GM06990 (cell line): ENCODE measurements at regions not wholly inside any gene's neighbourhood (a gene's known extent, or its start where the extent isn't known, plus 50 kb on each side); places are given as distances from the start of the nearest gene placed in this dataset.

Experiments used
- DNase-seq: peaks from one replicate; pipeline ENCODE4 v3.0.0-alpha.2; 2011; ENCODE audit not compliant: insufficient read length; ENCODE audit errors: extremely low read depth
- H3K27me3 ChIP-seq: replicated peaks from 2 replicates; pipeline ENCODE4 v1.6.0; 2011; ENCODE audit warnings: low read length; ENCODE audit not compliant: control insufficient read depth, insufficient read depth
- H3K36me3 ChIP-seq: 2 replicates; pipeline ENCODE4 v1.5.1; 2011; ENCODE audit warnings: low read length; ENCODE audit not compliant: control insufficient read depth, insufficient read depth
- H3K4me3 ChIP-seq: replicated peaks from 2 replicates; pipeline ENCODE4 v1.5.1; 2011; ENCODE audit warnings: low read depth, mild to moderate bottlenecking, control low read depth, low read length
- TF ChIP-seq, protein P1 (sequence below): IDR thresholded peaks from 2 replicates; pipeline ENCODE4 v1.5.1; 2011; ENCODE audit warnings: low read length, control low read depth, mild to moderate bottlenecking, inconsistent platforms; ENCODE audit not compliant: insufficient read depth, poor library complexity, severe bottlenecking

DNA sequence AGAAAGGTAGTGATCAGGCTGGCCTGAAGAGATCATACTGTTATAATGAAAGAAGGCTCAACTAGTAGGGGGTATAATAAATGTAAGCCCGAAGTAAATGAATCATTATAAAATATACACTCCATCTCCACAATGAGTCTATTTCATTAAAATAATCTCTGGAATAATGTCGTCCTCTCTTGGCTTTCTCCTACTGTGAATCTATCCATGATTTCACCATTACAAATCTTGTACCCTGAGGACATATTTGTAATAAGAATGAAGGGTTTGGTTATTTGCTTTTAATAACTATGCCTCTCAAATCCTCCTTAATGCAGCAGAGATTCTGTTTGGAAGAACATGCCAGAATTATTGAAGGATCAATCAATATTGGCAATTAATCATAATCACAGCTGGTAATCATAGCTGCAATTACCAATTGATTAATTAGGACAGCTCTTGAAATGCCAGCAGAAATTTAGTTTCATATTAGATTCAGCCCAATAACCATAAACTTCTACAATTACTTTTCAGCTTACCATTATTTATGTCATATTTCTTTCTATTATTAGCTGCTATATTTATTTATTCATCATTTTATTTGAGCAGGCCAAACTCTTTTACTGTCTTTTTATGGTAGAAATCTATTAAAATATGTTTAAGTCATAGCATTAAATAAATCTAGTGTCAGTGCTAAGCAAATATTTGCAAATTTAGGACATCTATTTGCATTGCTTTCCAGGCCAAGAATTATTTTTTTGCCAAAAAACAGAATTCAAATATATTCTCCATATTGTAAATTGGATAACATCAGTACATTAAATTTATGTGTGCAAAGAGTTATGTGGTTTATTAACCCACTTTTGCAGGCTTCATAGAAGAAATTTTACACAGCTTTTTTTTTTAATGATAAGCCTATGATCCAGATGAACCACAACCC, 588.4 kb upstream of the LRRC4C start:
- H3K36me3 ChIP-seq, result no peaks in the 10 kb centered on the region
- no peak overlapping the region for H3K4me3 ChIP-seq
- DNase-seq, result no peak
- H3K27me3 ChIP-seq, result no peaks in the 10 kb centered on the region
- TF ChIP-seq, protein P1, sequence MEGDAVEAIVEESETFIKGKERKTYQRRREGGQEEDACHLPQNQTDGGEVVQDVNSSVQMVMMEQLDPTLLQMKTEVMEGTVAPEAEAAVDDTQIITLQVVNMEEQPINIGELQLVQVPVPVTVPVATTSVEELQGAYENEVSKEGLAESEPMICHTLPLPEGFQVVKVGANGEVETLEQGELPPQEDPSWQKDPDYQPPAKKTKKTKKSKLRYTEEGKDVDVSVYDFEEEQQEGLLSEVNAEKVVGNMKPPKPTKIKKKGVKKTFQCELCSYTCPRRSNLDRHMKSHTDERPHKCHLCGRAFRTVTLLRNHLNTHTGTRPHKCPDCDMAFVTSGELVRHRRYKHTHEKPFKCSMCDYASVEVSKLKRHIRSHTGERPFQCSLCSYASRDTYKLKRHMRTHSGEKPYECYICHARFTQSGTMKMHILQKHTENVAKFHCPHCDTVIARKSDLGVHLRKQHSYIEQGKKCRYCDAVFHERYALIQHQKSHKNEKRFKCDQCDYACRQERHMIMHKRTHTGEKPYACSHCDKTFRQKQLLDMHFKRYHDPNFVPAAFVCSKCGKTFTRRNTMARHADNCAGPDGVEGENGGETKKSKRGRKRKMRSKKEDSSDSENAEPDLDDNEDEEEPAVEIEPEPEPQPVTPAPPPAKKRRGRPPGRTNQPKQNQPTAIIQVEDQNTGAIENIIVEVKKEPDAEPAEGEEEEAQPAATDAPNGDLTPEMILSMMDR, result no peak

DNA sequence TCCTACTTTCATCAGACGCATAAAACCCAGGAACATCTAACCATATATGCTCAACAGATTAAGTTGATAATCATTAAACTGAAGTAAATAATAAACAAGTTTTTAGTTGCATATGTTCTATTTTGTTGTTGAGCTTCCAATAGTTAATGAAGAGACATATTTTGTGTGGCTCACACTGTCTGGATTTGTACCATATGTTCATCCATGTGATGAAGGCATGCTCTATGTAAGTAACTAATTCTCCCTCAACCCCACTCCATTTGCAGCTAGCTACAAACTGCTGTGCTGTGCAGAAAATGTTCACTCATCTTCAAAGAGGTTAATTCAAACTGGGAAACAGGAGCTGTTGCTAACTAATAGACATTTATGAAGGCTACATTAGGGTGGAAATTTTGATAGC, 589.7 kb upstream of the LRRC4C start:
- no peak for DNase-seq
- H3K4me3 ChIP-seq, result no peak overlapping the region
- H3K27me3 ChIP-seq, result no peaks in the 10 kb centered on the region
- no peaks in the 10 kb centered on the region for H3K36me3 ChIP-seq
- TF ChIP-seq, protein P1, result no peak

DNA sequence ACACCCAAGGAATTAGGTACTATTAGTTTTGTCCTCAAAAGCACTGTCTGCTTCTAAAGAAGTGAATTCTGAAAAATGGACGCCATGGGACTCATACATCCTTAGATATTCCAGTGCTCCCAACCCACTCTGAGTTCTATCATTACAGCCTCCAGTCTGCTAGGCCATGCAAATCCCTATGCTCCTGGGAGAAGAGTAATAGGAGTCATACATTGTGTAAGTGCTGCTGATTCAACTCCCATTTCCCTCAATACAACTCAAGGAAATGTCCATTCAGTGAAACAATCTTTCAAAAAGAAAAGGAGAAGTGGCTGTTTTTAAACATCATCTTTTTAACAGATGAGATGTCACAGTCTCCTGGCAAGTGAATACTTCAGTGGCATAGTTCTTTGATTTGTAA, 590.2 kb upstream of the LRRC4C start:
- Histone ChIP-seq H3K27me3 (no peaks in the 10 kb centered on the region), H3K36me3 (no peaks in the 10 kb centered on the region), H3K4me3 (no peak overlapping the region)
- DNase-seq, result no peak
- TF ChIP-seq, protein P1, result no peak

DNA sequence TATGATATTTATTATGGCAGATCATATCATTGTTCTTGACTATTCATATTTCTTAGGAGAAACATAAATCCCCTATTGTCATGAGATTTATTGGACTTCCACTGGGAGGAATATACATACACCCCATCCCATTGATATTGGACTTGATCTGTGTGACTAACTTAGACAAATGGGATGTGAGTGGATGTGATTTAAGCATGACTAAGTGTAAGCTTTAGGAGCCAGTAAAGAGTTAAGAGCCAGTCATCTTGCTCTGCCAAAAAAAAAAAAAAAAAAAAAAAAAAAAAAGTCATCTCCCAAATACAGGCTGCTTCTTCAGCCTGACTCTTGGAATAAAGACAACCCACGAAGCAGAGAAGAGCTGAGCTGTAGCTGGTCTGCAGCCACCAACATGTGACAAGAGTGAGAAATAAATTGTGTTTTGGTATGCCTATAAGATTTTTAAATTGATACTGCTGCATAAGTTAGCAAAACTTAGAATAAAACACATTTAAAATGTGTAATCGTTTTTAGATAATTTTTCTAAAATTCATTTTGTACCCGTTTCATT, 595.0 kb upstream of the LRRC4C start:
- no peaks in the 10 kb centered on the region for H3K27me3 ChIP-seq
- TF ChIP-seq, protein P1, result no peak
- no peaks in the 10 kb centered on the region for H3K36me3 ChIP-seq

DNA sequence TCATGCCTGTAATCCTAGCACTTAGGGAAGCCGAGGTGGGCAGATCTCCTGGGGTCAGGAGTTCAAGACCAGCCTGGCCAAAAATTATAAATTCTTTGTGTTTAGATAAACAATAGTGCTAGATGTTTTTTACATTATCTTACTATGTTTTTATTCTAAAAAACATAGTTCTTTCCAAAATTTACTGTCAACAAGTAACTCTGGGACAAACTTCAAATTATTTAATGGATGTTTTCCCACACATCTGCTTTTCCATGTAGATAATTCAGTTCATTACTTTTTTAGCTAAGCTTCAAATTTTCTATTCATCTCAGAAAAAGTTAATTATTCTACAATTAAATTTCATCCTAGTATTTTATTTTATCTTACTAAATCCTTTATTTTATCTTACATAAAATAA, 596.2 kb upstream of the LRRC4C start:
- Histone ChIP-seq H3K4me3 (no peak overlapping the region), H3K36me3 (no peaks in the 10 kb centered on the region), H3K27me3 (no peaks in the 10 kb centered on the region)
- DNase-seq, result no peak
- TF ChIP-seq, protein P1, result no peak

More for the DNA sequence above, 595.0 kb upstream of the LRRC4C start:
- no peak for DNase-seq
- no peak overlapping the region for H3K4me3 ChIP-seq

DNA sequence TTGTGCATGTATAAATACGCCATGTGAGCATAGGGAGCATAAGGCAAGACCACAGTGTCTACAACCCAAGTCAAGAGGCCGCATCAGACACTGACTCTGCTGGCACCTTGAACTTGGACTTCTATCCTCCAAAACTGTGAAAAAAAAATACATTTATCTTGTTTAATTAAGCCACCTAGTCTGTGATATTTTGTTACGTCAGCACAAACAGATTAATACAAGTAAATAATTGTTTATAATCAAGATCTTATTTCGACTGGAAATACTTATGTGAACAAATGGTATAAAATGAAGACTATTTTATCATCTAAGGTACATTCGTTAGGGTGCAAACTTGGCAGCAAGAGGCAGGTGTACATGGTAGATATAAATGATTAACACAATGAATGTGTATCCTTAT, 599.3 kb upstream of the LRRC4C start:
- TF ChIP-seq, protein P1, result no peak
- H3K36me3 ChIP-seq, result no peaks in the 10 kb centered on the region
- H3K27me3 ChIP-seq, result no peaks in the 10 kb centered on the region
- H3K4me3 ChIP-seq, result no peak overlapping the region
- no peak for DNase-seq
